ENCODE measurements at regions not wholly inside any gene's neighbourhood (a gene's known extent, or its start where the extent isn't known, plus 50 kb on each side); places are given as distances from the start of the nearest gene placed in this dataset.
"Not testable (repeated sequence)": the region's sequence is repeated elsewhere in the genome, so short reads cannot be mapped to it uniquely, and the experiment has no call there.

- no peak for DNase-seq (ENCODE audit: low read depth in 3 of 3)
Measured at GRCh38 chr4:101670370-101670769, 120.2 kb upstream of the BANK1 start.

GRCh38 chr4:101669832-101670188, 120.7 kb upstream of the BANK1 start:
- DNase-seq (ENCODE audit: low read depth in 3 of 3): no peak

GRCh38 chr4:101669138-101669831, 121.2 kb upstream of the BANK1 start:
- DNase-seq (ENCODE audit: low read depth in 3 of 3): no peak

GRCh38 chr4:101667348-101667747, 123.2 kb upstream of the BANK1 start:
- no peak for DNase-seq (ENCODE audit: low read depth in 3 of 3)

- no peak for DNase-seq (ENCODE audit: low read depth in 3 of 3)
Measured at GRCh38 chr4:101660607-101661006, 129.9 kb upstream of the BANK1 start.

- no peak for DNase-seq (ENCODE audit: low read depth in 3 of 3)
Measured at GRCh38 chr4:101655857-101656256, 134.7 kb upstream of the BANK1 start.

GRCh38 chr4:101655005-101655404, 135.5 kb upstream of the BANK1 start:
- no peak for DNase-seq (ENCODE audit: low read depth in 3 of 3)

- no peak for DNase-seq (ENCODE audit: low read depth in 3 of 3)
Measured at GRCh38 chr4:101651778-101652177, 138.8 kb upstream of the BANK1 start.

GRCh38 chr4:101649790-101650515, 140.6 kb upstream of the BANK1 start:
- DNase-seq (ENCODE audit: low read depth in 3 of 3): no peak

- DNase-seq (ENCODE audit: low read depth in 3 of 3): no peak
Measured at GRCh38 chr4:101647710-101648034, 142.9 kb upstream of the BANK1 start.

- DNase-seq (ENCODE audit: low read depth in 3 of 3): no peak
Measured at GRCh38 chr4:101644516-101644915, 146.0 kb upstream of the BANK1 start.

GRCh38 chr4:101643186-101643837, 147.2 kb upstream of the BANK1 start:
- no peak for DNase-seq (ENCODE audit: low read depth in 3 of 3)

- not testable (repeated sequence) for DNase-seq (ENCODE audit: low read depth in 3 of 3)
Measured at GRCh38 chr4:101632766-101633165, 157.8 kb upstream of the BANK1 start.

GRCh38 chr4:101630319-101630986, 160.1 kb upstream of the BANK1 start:
- DNase-seq (ENCODE audit: low read depth in 3 of 3): no peak

- no peak for DNase-seq (ENCODE audit: low read depth in 3 of 3)
Measured at GRCh38 chr4:101621120-101621519, 169.4 kb upstream of the BANK1 start.

- no peak for DNase-seq (ENCODE audit: low read depth in 3 of 3)
Measured at GRCh38 chr4:101615652-101616051, 174.9 kb upstream of the BANK1 start.

- DNase-seq (ENCODE audit: low read depth in 3 of 3): not testable (repeated sequence)
Measured at GRCh38 chr4:101606989-101607388, 183.5 kb upstream of the BANK1 start.

GRCh38 chr4:101604976-101605375, 185.6 kb upstream of the BANK1 start:
- DNase-seq (ENCODE audit: low read depth in 3 of 3): no peak

- no peak for DNase-seq (ENCODE audit: low read depth in 3 of 3)
Measured at GRCh38 chr4:101600287-101600686, 190.2 kb upstream of the BANK1 start.

- DNase-seq (ENCODE audit: low read depth in 3 of 3): no peak
Measured at GRCh38 chr4:101599620-101600019, 190.9 kb upstream of the BANK1 start.

- peak in 2 of 3 experiments; percentile 2 to 10 for DNase-seq (ENCODE audit: low read depth in 3 of 3)
Measured at GRCh38 chr4:101596781-101597552, 193.6 kb upstream of the BANK1 start.

- DNase-seq (ENCODE audit: low read depth in 3 of 3): no peak
Measured at GRCh38 chr4:101594588-101594987, 195.9 kb upstream of the BANK1 start.
